NCI-H146 treated with DMSO at 0.1 percent for 48 hours (cell line): ENCODE measurements at regions not wholly inside any gene's neighbourhood (a gene's known extent, or its start where the extent isn't known, plus 50 kb on each side); places are given as distances from the start of the nearest gene placed in this dataset.

ENCODE experiments used
- DNase-seq: peaks from one replicate; lab custom pipeline; 2025; ENCODE audit not compliant: unreplicated experiment; lab: John Stamatoyannopoulos, UW

DNA sequence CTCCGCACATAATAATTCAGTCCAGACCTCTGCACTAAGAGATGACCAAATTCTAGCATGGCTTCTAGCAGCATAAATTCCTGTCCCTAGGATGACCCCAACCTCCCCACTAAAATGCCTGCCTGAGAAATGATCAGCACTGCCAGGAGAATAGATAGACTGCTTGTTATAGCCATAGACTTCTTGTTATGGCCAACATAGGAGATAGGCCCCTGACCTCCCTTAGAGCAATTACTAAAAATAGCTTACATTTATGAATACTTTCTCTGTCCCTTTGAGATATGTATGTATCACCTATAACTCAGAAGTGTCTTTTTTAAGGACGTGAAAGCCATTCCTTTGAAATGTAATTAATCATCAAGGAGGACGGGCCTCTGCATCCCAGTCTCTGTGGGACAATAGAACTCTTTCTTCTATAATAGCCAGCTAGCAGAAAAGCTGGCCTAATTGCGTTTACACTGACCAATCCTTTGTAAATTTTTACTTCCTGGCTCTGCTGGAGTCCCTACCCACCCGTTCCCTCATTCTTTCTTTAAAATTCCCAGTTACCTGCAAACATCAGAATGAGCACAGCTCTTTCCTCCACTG is 1002.7 kb downstream of the CDH18 start:
- no peak for DNase-seq

DNA sequence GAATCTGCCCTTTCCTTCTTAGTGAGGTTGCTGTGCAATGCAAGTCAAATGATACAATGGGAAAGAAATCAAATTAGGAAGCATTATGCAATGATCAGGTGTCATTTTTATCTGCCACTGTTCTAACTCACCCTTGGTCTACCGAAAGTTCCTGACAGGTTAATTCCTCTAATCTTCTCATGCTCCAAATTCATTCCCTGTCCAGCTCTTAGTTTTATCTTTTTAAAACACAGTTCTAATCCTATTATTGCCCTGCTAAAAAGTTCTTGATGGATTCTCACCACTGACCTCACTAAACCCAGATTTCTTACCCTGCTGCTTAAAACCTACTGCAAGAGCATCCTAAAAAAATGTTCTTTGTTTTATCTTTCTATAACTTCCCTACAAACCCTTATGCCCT is 1000.9 kb downstream of the CDH18 start:
- no peak for DNase-seq

GRCh38 chr5:18990852-18991251 is 997.1 kb downstream of the CDH18 start:
- DNase-seq = no peak

GRCh38 chr5:18992264-18992663 is 995.7 kb downstream of the CDH18 start:
- DNase-seq = no peak

GRCh38 chr5:18999478-18999877 is 988.5 kb downstream of the CDH18 start:
- no peak for DNase-seq

DNA sequence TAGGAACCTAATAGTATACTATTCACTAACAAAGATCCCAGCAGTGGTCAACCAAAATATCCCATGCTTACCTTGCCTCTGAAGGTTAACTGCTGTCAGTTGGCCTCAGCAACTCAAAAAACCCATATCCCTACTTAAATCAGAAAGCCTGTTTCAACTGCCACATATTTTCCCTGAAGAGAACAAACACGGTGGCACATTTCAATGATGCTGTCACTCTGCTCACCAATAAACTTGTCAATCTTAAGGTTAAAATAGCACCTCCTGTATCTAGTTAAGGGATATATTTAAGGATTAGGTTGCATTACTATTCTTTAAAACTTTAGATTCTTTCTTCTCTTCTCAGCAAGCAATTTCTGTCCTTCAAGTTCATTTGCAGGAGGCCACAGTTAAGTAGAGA is 986.9 kb downstream of the CDH18 start:
- no peak for DNase-seq

- no peak for DNase-seq
Observed at GRCh38 chr5:19001539-19001938, 986.5 kb downstream of the CDH18 start.

GRCh38 chr5:19002111-19002510 is 985.9 kb downstream of the CDH18 start:
- no peak for DNase-seq

- DNase-seq = no peak
Observed at GRCh38 chr5:19018822-19019221, 969.2 kb downstream of the CDH18 start.

- no peak for DNase-seq
Observed at GRCh38 chr5:19031491-19031890, 956.5 kb downstream of the CDH18 start.

DNA sequence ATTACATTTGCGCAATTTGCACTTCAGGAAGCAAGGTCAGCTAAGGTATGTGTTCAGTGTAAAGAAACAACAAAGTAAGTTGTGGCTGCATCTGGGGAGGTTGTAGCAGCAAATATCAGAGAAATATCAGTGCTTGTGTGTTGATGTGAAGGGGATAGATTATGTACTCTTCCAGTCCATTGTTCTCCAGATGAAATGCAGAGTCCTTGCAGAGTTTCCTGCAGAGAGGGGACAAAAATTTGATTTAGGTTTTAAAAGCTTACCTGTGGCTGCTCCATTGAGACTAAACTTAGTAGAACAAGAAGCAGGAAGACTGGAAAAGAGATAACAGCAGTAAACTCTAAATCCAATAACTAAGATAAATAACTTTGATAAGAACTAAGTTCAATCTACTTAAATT is 952.2 kb downstream of the CDH18 start:
- DNase-seq = no peak

DNA sequence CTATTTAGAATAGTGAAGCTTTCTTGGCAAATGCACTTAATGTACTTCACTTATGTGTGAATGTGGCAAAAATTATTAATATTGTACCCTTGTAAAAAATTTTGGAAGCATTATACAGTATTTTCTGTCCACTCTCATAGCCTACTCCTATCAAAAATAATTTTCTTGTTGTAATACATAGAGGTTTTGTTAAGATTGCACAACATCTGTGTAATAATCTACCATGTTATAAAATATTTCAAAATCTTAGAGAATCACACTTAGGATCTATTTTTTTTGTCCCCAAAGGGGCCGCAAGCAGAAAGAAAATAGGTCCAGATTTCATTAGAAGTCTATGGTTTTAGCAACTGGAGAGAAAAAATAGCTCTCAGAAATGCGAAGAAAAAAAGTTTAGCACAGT is 945.9 kb downstream of the CDH18 start:
- no peak for DNase-seq

- no peak for DNase-seq
Observed at GRCh38 chr5:19044311-19044710, 943.7 kb downstream of the CDH18 start.

GRCh38 chr5:19044931-19045695 is 942.9 kb downstream of the CDH18 start:
- DNase-seq = no peak

GRCh38 chr5:19047277-19047676 is 940.7 kb downstream of the CDH18 start:
- DNase-seq = no peak

DNA sequence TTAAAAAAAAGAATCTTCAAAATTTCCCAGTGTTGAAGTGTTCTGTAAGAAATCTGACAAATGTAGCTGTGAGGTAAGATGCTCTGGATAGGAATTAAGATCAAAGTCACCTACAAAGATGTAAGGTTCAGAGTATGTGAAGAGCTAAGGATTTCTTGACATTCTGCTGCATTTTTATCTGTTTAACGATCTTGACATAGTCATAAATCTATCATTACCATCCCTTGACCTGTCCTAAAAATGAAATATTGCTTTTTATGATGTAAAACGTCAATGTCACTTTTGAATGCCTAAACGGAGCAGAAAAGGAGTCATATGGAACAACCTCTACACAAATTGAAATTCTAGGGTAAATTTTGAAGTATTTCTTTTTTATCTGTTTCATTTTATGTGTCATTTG is 939.3 kb downstream of the CDH18 start:
- DNase-seq = no peak

DNA sequence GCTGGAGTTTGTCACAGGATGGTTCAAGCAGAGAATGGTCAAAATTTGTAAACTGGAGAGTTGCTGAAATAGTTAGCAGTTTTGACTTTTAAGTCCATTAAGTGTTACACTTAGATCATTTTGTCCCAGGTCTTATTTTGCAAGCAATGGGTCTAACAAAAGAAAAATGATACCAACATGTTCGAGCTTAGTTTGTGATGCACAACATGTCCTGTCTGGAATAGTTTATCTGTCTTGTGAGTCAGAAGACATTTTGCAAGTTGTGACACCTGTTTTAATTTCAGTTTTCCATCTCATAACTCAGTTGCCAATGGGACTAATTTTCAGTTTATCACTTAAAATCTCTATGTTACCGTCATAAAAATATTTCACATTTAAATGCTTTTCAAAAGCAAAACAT is 929.8 kb downstream of the CDH18 start:
- DNase-seq = no peak

DNA sequence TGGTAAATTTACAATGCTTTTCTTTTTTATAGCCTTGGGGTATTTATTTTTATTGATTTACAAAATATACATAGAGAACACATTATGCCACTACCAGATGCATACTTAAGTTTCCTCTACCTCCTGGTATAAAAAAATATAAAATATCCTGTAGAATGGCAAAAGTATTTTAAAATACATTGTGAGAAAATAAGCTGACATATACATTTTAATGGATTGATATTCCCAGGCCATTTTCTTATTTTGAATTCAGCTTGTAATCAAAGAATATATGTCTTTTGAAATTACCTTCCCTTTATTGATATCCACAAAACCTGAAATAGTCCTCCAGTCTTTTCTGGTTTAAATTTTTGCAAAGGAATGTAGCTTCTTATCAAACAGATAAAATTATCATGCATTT is 923.9 kb downstream of the CDH18 start:
- no peak for DNase-seq

DNA sequence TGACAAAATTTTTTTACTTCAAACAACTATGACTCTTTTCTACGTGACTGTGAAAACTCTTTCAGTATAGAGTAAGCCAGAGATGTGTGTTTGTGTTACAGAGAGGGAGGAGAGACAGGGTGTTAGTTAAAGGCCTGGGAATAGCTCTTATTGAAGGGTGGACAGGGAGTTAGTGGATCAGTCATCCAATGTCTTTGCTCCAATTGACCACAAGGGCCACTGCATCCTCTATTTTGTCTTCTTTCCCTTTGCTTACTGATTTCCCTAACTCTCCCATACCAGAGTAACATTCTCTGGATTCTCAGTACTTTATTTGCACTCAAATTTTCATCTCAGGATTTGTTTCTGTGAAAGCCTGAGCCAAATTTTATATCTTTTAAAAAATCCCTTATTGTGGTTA is 920.3 kb downstream of the CDH18 start:
- no peak for DNase-seq

DNA sequence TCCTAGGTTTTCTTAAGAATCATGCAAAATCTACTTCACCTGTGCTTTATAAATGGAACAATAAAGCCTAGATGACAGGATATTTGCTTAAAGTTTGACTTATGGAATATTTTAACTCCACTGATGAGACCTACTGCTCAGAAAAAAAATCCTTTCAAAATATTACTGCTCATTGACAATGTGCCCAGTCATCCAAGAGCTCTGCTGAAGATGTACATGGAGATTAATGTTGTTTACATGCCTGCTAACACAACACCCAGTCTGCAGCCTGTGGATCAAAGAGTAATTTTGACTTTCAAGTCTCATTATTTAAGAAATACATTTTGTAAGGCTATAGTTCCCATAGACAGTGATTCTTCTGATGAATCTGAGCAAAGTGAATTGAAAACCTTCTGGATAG is 889.6 kb downstream of the CDH18 start:
- DNase-seq = no peak

DNA sequence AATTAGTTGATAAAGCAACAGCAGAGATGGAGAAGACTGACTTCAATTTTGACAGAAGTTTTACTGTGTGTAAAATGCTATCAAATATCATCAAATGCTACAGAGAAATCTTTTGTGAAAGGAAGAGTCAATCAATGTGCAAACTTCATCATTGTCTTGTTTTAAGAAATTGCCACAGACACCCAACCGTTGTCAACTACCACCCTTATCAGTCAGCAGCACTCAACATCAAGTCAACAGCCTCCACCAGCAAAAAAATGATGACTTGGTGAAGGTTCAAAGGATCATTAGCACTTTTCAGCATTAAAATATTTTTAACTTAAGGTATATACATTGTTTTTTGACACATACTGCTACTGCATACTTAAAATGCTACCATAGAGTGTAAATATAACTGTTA is 888.8 kb downstream of the CDH18 start:
- no peak for DNase-seq

GRCh38 chr5:19104948-19105347 is 883.1 kb downstream of the CDH18 start:
- no peak for DNase-seq

GRCh38 chr5:19122923-19123322 is 865.1 kb downstream of the CDH18 start:
- no peak for DNase-seq
